Astrocyte of the spinal cord (primary cell): ENCODE measurements at regions not wholly inside any gene's neighbourhood (a gene's known extent, or its start where the extent isn't known, plus 50 kb on each side); places are given as distances from the start of the nearest gene placed in this dataset.
"Not testable (repeated sequence)": the region's sequence is repeated elsewhere in the genome, so short reads cannot be mapped to it uniquely, and the experiment has no call there.

Experiments
- DNase-seq: peaks from one replicate; pipeline ENCODE4 v3.0.0; 2011; ENCODE audit warnings: low read depth, low spot score
- H3K4me3 ChIP-seq: 2 replicates; pipeline ENCODE4 v1.5.1; 2011; ENCODE audit warnings: low read depth, mild to moderate bottlenecking, low read length, moderate library complexity
- in situ Hi-C: cut with HindIII; loops from 2 replicates; pipeline ENCODE4 v1.10.0; 2017; ENCODE audit warnings: low sequenced_read_pairs
- TF ChIP-seq, protein P1 (sequence below): IDR thresholded peaks from 2 replicates; pipeline ENCODE4 v1.5.1; 2012; ENCODE audit warnings: low read depth, mild to moderate bottlenecking, low read length, inconsistent platforms

DNA sequence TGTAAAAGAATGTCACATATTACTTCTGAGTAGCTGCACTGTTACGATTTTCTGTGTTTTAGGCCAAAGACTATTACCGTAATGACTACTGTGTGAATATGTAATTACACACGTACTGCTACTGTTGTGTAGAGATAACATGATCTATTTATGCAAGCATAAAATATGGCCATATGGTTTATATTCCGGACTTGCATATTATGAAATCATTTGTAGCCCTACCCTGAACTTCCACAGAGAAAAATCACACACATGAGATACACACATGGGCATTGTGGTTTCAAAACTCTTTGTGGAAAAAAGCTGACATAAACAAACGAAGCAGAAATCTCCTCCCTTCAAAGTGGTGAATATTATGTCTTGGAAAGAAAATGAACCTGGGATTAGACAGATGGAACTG is 373.0 kb upstream of the ADAMTS5 start:
- DNase-seq: no peak
- no peak overlapping the region for H3K4me3 ChIP-seq
- in situ Hi-C loops: no loop called here
- TF ChIP-seq, protein P1, sequence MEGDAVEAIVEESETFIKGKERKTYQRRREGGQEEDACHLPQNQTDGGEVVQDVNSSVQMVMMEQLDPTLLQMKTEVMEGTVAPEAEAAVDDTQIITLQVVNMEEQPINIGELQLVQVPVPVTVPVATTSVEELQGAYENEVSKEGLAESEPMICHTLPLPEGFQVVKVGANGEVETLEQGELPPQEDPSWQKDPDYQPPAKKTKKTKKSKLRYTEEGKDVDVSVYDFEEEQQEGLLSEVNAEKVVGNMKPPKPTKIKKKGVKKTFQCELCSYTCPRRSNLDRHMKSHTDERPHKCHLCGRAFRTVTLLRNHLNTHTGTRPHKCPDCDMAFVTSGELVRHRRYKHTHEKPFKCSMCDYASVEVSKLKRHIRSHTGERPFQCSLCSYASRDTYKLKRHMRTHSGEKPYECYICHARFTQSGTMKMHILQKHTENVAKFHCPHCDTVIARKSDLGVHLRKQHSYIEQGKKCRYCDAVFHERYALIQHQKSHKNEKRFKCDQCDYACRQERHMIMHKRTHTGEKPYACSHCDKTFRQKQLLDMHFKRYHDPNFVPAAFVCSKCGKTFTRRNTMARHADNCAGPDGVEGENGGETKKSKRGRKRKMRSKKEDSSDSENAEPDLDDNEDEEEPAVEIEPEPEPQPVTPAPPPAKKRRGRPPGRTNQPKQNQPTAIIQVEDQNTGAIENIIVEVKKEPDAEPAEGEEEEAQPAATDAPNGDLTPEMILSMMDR: no peak

DNA sequence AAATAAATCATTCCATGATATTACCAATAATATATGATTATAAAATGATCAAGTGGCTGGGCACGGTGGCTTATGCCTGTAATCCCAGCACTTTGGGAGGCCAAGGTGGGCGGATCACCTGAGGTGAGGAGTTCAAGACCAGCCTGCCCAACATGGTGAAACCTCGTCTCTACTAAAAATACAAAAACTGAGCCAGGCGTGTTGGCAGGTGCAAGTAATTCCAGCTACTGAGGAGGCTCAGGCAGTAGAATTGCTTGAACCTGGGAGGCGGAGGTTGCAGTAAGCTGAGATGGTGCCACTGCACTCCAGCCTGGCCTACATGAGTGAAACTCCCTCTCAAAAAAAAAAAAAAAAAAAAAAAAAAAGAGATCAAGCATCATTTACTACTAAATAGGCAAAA is 371.1 kb upstream of the ADAMTS5 start:
- in situ Hi-C loops, DNase-seq, H3K4me3 ChIP-seq: not testable (repeated sequence)

DNA sequence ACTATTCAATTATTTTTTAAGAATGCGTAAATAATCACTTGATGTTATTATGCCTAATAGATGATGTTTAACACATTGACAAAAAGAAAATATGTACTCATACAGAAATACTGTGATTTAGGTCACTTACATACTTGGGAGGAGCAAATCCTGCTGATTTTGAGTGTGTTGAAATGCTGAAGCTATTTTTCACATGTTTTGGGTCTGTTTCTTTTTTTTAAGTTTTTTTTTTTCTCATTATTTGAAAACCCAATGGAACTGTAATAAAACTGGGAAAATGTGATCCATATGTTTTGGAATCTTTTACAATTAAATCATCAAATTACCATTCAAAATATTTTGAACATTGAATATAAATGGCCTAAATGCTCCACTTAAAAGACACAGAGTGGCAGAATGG is 366.2 kb upstream of the ADAMTS5 start:
- no peak overlapping the region for H3K4me3 ChIP-seq
- TF ChIP-seq, protein P1: no peak
- DNase-seq: no peak
- in situ Hi-C loops: no loop called here

DNA sequence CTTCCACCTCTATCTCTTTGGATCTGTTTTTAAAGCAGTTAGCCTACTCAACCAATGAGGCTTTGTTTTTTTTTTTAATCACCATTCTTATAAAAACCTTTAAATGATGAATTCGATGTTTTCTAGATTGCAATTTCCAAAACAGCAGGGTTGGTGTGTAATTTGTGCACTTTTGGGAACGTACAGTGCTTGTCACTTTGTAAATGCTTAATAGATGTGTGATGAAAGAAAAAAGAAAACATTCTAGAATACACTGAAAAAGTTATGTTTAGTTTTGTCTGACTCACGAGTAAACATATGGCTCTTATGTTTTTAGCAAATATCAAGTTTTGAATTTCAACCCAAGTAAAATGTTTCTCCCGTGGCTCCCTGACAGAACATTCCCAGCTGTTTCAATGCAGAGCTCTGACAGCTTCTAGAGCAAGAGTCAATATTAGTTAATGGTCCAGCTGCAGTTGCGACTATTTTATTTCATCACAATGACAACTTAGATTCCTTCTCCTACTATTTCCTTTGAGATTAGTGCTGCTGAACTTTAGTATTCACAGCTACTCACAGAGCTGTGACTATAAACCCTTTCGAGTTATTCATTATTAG is 362.5 kb upstream of the ADAMTS5 start:
- TF ChIP-seq, protein P1: no peak
- no peak overlapping the region for H3K4me3 ChIP-seq
- DNase-seq: peak; percentile 21
- in situ Hi-C loops: no loop called here

DNA sequence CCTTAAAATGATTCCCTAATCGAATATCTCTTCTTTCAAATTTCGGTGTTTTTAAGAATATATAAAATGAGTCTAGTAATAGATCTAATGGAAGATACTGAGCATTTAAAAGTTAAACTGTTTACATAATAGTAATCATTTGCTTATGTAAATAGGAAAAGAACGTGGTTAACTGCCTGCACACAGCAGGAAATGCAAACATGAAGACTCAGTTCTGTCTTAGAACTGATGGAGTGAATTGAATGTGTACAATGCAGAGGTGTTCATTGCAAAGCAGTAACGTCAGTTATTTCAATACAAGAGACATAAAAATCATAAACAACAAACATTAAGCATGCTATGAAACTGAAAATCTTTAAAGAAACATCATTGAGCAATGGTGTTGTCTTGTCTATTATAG is 359.4 kb upstream of the ADAMTS5 start:
- in situ Hi-C loops: no loop called here
- TF ChIP-seq, protein P1: no peak
- DNase-seq: no peak
- H3K4me3 ChIP-seq: no peak overlapping the region

DNA sequence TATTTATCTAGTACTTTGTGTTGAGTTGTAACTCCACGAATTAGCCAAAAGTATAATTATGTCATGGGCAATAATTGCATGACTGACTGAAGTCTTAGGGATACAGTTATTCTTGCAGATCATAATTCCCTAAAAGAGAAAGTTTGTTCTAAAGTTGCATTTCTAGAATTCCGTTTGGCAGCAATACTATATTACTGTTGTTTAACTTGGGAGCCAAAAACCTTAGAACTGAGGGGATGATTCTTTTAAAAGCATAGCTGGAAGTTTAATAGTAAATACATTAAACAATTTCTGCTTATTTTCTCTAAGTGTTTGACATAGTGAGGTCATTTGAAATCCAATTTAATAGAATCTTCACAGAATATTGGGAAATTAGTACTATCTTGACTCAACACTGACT is 356.4 kb upstream of the ADAMTS5 start:
- in situ Hi-C loops: no loop called here

DNA sequence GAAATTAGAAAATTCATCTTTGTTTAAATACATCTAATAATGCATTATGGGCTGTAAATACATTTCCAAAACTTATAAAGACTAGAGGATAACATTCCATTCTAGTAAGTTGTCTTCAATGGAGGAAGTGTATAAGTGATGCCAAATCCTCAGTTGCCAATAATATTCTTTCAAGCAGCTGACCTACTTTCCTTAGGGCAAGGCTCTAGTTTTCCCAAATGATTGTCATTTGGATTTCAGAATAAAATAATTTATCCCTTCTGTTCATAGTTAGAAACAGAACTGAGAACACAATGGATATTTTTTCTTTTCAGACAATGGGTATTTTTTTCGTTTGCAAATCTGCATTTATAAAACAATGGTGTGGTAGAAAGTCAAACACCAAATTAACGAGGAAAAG is 354.9 kb upstream of the ADAMTS5 start:
- no peak for DNase-seq
- H3K4me3 ChIP-seq: no peak overlapping the region
- TF ChIP-seq, protein P1: no peak
- in situ Hi-C loops: no loop called here

More for the DNA sequence above, 356.4 kb upstream of the ADAMTS5 start:
- DNase-seq: no peak
- TF ChIP-seq, protein P1: no peak
- H3K4me3 ChIP-seq: no peak overlapping the region
